HepG2 (cell line): ENCODE measurements at regions not wholly inside any gene's neighbourhood (a gene's known extent, or its start where the extent isn't known, plus 50 kb on each side); places are given as distances from the start of the nearest gene placed in this dataset.

Experiments used
- CENPT ChIP-seq: sonication (generic); formaldehyde crosslinking; IDR thresholded peaks from 2 replicates; pipeline ENCODE4 v1.8.0; 2022; ENCODE audit warnings: low read depth, mild to moderate bottlenecking, moderate library complexity, missing genetic modification reagents
- DNMT3B ChIP-seq: conservative IDR thresholded peaks from 2 replicates; pipeline ENCODE4 v1.6.1; 2016; ENCODE audit warnings: missing biosample characterization, control low read depth
- JDP2 ChIP-seq: sonication (generic); formaldehyde crosslinking; IDR thresholded peaks from 2 replicates; pipeline ENCODE4 v1.8.1; 2022; ENCODE audit warnings: missing genetic modification reagents, borderline replicate concordance
- KLF11 ChIP-seq: IDR thresholded peaks from 2 replicates; pipeline ENCODE4 v1.6.1; 2016; ENCODE audit warnings: missing compliant biosample characterization
- MIER2 ChIP-seq: IDR thresholded peaks from 2 replicates; pipeline ENCODE4 v1.6.1; 2016; ENCODE audit warnings: missing biosample characterization, missing genetic modification reagents
- MLLT10 ChIP-seq: sonication (generic); formaldehyde crosslinking; IDR thresholded peaks from 2 replicates; pipeline ENCODE4 v1.4.0; 2020; ENCODE audit warnings: missing genetic modification reagents
- SP2 ChIP-seq: sonication (generic); formaldehyde crosslinking; IDR thresholded peaks from 2 replicates; pipeline ENCODE4 v1.5.1; 2020; ENCODE audit warnings: mild to moderate bottlenecking, missing genetic modification reagents
- ZNF326 ChIP-seq: sonication (generic); formaldehyde crosslinking; IDR thresholded peaks from 2 replicates; pipeline ENCODE4 v1.4.0; 2020; ENCODE audit warnings: missing genetic modification reagents, borderline replicate concordance
- ZNF354B ChIP-seq: sonication (generic); formaldehyde crosslinking; IDR thresholded peaks from 2 replicates; pipeline ENCODE4 v1.8.0; 2022; ENCODE audit warnings: mild to moderate bottlenecking, missing genetic modification reagents
- ZNF773 ChIP-seq: sonication (generic); formaldehyde crosslinking; IDR thresholded peaks from 2 replicates; pipeline ENCODE4 v1.4.0; 2020; ENCODE audit warnings: missing genetic modification reagents, borderline replicate concordance
- TF ChIP-seq, protein P1 (sequence below), 2 experiments: sonication (generic) in 1 of 2; formaldehyde crosslinking in 1 of 2; IDR thresholded peaks; 2 replicates each; pipeline versions ENCODE4 v1.4.0 to v1.6.1; 2018 to 2020; ENCODE audit warnings: missing genetic modification reagents in 2 of 2, borderline replicate concordance in 1 of 2, low read depth in 1 of 2, mild to moderate bottlenecking in 1 of 2, missing biosample characterization in 1 of 2
- TF ChIP-seq, protein P2 (sequence below): sonication (generic); formaldehyde crosslinking; IDR thresholded peaks from 2 replicates; pipeline ENCODE4 v1.8.1; 2023; ENCODE audit warnings: mild to moderate bottlenecking, inconsistent platforms, moderate library complexity, missing genetic modification reagents, borderline replicate concordance
- TF ChIP-seq, protein P3 (sequence below): sonication (generic); formaldehyde crosslinking; IDR thresholded peaks from 2 replicates; pipeline ENCODE4 v1.4.0; 2020; ENCODE audit warnings: missing genetic modification reagents

DNA sequence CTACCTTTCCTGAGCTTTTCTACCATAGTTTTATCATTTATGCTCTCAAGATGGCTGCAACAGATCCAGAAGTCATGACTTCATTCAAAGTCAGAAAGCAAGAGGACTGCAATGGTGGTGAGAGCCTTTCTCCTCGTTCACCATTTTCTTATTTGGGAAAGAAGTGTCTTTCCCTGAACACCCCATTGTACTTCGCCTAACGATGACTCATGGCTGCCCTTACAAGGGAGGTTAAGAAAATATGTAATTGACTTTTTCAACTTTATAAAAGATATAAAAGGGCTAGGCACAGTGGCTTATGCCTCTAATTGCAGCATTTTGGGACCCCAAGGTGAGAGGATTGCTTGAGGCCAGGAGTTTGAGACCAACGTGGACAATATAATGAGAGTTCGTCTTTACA lies 541.7 kb downstream of the METTL15 start (continued):
- TF ChIP-seq, protein P1, sequence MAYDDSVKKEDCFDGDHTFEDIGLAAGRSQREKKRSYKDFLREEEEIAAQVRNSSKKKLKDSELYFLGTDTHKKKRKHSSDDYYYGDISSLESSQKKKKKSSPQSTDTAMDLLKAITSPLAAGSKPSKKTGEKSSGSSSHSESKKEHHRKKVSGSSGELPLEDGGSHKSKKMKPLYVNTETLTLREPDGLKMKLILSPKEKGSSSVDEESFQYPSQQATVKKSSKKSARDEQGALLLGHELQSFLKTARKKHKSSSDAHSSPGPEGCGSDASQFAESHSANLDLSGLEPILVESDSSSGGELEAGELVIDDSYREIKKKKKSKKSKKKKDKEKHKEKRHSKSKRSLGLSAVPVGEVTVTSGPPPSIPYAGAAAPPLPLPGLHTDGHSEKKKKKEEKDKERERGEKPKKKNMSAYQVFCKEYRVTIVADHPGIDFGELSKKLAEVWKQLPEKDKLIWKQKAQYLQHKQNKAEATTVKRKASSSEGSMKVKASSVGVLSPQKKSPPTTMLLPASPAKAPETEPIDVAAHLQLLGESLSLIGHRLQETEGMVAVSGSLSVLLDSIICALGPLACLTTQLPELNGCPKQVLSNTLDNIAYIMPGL (CRISPR knock-in tag; IDR thresholded peaks at IDR 0.05; ENCODE audit: borderline replicate concordance in 1 of 2, low read depth in 1 of 2) = no peak
- no peak for TF ChIP-seq CENPT (CRISPR knock-in tag)
- TF ChIP-seq DNMT3B (CRISPR knock-in tag) = no peak
- no peak for TF ChIP-seq MLLT10 (CRISPR knock-in tag)
- TF ChIP-seq ZNF773 (CRISPR knock-in tag) = no peak
- TF ChIP-seq, protein P2, sequence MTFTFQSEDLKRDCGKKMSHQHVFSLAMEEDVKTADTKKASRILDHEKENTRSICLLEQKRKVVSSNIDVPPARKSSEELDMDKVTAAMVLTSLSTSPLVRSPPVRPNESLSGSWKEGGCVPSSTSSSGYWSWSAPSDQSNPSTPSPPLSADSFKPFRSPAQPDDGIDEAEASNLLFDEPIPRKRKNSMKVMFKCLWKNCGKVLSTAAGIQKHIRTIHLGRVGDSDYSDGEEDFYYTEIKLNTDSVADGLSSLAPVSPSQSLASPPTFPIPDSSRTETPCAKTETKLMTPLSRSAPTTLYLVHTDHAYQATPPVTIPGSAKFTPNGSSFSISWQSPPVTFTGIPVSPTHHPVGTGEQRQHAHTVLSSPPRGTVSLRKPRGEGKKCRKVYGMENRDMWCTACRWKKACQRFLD (CRISPR knock-in tag) = no peak
- TF ChIP-seq, protein P3, sequence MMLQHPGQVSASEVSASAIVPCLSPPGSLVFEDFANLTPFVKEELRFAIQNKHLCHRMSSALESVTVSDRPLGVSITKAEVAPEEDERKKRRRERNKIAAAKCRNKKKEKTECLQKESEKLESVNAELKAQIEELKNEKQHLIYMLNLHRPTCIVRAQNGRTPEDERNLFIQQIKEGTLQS (CRISPR knock-in tag) = no peak
- no peak for TF ChIP-seq KLF11 (CRISPR knock-in tag)
- no peak for TF ChIP-seq ZNF354B (CRISPR knock-in tag)
- TF ChIP-seq JDP2 (CRISPR knock-in tag) = no peak
- no peak for TF ChIP-seq MIER2
- TF ChIP-seq ZNF326 (CRISPR knock-in tag) = no peak
- no peak for TF ChIP-seq SP2 (CRISPR knock-in tag)
